SHP77 treated with DMSO at 0.1 percent for 48 hours (cell line): ENCODE measurements at regions not wholly inside any gene's neighbourhood (a gene's known extent, or its start where the extent isn't known, plus 50 kb on each side); places are given as distances from the start of the nearest gene placed in this dataset.

Source experiments
- DNase-seq: peaks from one replicate; lab custom pipeline; 2025; lab: John Stamatoyannopoulos, UW

- DNase-seq = no peak
Observed at GRCh38 chr18:10009321-10010144, 95.7 kb downstream of the VAPA start.

DNA sequence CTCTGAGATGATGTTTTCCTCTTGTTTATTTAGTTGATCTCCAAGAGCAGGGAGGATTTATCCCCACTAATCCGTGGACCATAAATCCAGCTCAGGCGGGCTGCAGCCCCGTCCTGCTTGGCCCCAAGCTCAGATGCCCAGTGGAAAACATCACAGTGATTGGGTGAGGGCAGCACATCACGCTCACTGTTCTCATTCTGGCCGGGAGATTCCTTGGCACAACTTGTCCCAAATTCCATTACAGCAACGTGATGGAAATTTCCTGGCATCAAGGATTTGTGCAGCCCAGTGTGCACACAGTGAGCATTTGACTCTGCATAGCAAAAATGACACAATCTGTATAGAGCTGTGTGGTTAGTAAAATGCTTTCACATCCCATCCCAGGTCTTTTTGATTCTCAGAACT is 96.8 kb downstream of the VAPA start:
- no peak for DNase-seq

GRCh38 chr18:10011061-10011460 is 97.2 kb downstream of the VAPA start:
- DNase-seq = no peak

DNA sequence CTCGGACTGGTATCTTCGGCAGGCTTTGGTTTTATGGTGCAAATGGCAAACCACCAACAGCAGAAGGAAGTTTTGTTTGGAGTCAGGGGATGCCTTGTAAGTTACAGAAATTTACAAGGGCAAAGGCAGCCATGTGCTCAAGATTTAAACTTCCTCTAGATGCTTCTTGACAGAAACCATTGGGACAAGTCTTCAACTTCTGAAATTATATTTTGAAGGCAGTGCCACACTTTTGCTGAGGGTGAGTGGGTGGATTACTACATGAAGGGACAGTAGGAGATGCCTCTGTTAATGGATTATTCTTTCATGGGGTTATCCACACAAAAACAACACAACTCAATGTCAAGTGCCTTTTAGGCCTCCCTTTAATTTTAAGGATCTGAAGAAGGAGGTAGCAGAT is 97.9 kb downstream of the VAPA start:
- DNase-seq = no peak

GRCh38 chr18:10012526-10012925 is 98.7 kb downstream of the VAPA start:
- no peak for DNase-seq

- no peak for DNase-seq
Observed at GRCh38 chr18:10013621-10014543, 100.1 kb downstream of the VAPA start.

DNA sequence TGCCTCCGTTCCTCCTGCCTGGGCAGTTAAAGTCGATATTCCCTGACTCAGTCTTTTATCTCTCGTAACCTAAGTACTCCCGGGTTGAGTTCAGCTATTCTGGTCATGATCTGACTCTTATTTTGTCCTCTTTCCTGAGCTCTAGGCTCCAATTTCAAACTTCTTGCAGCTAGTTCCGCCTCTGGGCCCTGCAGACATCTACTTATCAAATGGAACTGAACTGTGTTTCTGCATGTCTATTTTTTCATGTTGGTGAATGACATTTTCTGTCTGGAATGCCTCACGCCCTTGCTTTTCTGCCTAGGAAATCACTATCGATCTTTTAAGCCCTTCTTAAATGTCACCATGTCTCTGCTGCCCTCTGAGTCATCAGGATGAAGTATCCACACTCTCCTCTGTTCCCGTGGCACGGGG is 101.5 kb downstream of the VAPA start:
- no peak for DNase-seq

DNA sequence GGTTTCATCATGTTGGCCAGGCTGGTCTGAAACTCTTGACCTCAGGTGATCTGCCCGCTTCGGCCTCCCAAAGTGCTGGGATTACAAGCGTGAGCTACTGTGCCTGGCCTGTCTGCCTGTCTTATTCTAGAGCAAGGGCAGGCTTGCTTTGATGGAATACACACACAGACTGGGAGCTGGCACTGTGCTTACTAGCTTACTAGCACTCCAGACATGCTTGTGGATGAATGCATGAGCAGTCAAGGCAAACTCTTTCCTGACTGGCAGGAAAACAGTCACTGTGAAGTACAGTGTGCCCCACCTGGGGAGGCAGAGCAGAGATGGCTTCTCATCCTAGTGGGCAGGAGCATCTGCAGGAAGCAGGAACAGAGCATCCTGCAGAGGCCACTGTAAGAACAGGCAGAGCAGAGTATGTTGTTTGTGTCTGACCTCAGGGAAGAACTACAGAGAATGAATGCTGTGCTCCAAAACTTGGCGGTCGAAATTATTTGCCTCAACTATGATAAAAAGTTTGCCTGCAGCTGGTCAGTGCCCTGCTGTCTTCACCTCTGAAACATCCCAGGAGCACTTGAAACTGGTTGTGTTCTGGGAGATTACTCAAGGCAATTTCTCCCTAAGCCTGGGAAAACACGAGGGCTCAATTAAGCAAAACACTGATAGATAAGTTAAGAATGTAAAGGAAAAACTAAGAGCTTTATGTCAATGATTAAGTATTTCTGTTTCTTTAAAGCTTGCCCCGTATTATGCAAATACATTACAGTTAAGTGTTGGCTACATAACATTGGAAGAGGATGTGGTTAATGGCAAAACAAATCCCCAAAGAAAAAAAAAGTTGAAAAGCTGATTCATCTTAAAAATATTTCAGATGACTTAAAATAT is 102.4 kb downstream of the VAPA start:
- DNase-seq = no peak

- no peak for DNase-seq
Observed at GRCh38 chr18:10017043-10017442, 103.2 kb downstream of the VAPA start.

DNA sequence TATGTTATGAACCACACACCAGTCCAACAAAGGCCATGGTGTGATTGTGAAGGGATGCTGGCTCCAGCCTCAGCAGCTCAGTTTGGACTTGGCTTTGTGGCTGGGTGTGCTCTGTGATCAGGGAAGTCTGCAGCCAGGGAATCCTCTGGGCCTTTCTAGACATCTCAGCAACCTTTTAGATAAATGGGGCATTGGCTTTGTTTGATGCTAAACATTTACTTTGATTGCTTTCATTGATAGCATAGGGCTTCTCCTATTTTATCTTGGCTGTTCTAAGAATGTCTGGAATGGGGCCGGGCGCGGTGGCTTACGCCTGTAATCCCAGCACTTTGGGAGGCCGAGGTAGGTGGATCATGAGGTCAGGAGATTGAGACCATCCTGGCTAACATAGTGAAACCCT is 104.5 kb downstream of the VAPA start:
- DNase-seq = no peak

GRCh38 chr18:10020171-10020570 is 106.4 kb downstream of the VAPA start:
- DNase-seq = peak; percentile 96

DNA sequence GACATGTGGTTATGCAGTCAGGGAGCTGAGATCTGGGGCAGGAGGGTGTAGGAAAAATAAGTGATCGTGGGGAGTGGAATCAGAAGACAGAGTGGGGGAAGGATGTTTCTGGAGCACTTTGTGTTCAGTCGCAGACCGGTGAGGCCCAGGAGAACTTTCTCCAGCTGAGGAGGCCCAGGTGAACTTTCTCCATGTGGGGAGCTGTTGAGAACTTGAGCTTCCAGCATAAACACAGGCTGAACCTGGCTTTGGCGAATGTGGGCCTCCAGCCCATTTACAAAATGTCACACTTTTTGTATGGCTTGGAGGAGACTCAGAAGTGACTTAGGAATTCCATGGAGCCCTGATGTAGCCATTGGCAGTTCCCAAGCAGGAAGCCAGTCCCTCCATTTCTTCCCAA is 108.5 kb downstream of the VAPA start:
- DNase-seq = no peak

- peak; percentile 80 for DNase-seq
Observed at GRCh38 chr18:10023853-10024570, 110.2 kb downstream of the VAPA start.

- no peak for DNase-seq
Observed at GRCh38 chr18:10025711-10026670, 112.2 kb downstream of the VAPA start.

DNA sequence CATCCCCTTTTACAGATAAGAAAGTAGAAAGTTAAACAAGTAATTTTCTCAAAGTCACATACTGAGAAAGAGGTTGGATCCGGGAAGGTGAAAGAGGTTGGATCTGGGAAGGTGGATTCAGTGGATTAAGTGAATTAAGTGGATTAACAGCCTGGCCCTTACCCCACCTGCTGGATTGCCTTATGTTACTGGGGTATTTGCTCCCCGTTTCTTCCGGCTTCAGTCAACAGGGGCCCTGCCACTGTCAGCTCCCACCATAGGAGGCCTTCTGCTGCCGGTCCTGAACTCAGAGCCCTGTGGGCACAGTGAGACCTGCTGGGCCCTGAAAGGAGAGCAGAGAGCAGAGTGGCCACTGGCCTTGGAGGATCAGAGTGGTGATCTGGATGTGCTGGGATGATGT is 113.2 kb downstream of the VAPA start:
- DNase-seq = no peak

DNA sequence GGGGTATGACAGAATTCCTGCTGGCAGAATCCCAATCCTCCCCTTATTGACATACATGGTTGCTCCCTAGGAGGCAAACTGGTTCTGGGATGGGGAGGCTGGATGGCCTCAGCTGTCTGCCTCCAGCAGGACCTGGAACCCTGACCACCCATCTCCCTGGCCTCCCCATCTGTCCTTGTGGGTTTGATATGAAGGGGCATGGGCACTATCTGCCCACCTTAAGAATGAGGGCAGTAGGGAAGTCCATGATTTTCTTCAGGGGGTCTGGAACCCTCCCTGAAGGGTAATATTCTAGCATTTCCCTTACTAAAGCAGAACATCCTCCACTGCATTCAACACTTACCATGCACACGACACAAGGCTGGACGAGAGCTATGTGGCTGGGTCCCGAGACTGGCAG is 113.6 kb downstream of the VAPA start:
- no peak for DNase-seq

DNA sequence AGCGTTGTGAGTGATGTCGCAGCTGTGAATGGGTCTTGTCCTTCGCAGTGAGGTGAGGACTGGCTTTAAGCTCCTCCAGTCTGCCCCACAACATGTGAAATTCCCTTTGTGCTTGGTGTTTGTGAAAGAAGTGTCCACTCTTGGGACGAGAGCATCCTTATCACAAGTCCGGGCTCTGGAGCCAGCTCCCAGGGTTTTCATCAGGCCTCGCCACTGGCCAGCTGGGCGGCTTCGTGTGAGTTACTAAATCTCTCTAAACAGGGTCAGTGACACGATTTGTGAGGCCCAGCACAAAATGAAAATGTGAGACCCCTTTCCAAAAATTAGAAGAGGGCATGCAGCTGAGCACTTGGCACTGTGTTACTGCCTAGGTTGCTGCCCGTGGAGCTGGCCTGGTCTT is 115.9 kb downstream of the VAPA start:
- DNase-seq = no peak

DNA sequence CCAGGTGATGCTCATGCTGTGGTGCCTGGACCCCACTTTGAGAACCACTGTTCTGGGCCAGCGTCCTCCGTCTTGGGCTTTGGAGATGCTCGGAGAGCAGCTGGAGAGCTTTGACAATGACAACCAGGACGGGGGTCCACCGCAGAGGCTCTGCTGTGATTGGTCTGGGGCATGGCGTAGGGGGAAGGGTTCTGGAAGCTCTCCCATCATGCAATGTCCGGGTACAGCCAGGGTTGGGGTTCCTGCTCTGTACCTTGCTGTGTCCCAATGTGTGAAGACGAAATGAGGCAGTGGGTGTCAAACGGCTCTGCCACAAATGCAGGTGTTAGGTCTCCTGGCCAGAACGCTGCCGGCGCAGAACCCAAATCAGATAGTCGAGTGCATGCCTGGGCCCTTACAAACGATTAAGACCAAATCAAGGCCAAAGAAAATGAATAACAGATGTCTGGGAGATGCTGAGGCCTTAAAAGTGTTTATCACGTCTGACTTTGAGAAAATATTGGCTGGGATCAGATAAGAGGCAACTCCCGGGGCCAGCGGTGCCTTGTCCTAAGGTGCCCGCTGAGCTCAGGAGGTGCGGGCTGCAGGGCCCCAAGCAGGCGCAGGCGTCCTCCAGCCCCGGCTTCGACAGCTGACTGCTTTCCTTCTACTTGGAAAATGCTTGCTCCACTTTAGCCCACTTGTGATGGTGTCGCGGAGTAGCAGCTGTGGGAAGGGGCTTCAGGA is 117.2 kb downstream of the VAPA start:
- DNase-seq = no peak

DNA sequence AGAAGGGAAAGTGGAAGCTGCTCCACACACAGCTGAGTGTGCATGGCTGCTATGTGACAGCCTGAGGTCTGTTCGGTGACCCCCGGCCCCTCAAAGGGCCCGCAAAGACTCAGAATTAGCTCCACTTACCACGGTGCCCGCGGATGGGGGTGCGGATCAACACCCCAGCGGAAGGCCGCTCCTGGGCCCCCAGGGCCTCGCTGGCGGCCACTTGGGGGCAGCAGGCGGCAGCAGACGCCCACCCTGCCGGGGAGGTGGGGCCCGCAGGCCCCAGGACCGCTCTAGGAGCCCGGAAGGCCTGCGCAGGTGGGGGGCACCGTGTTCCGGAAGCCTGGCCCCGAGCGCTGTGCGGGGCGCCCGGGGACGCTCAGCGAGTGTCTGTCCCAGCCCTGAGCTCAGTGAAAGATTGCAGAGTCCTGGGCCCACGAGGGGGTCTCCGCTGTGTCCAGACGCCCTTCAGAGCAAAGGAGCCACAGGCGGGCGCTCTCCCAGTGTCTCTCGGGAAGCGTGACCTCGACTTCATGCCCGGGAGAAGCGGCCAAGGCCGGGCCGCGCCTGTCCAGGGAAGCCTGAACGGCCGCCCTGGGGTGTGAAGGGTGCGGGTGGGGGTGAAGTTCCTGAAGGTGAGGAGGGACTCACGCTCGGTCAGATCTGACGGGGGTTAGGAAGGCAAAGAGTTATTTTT is 118.7 kb downstream of the VAPA start:
- DNase-seq = no peak
